Superior temporal gyrus (tissue), 1 donor: ENCODE measurements at regions not wholly inside any gene's neighbourhood (a gene's known extent, or its start where the extent isn't known, plus 50 kb on each side); places are given as distances from the start of the nearest gene placed in this dataset.

Experiments used
- DNase-seq: peaks from one replicate; pipeline ENCODE4 v3.0.0-alpha.2; 2016; ENCODE audit errors: extremely low spot score

DNA sequence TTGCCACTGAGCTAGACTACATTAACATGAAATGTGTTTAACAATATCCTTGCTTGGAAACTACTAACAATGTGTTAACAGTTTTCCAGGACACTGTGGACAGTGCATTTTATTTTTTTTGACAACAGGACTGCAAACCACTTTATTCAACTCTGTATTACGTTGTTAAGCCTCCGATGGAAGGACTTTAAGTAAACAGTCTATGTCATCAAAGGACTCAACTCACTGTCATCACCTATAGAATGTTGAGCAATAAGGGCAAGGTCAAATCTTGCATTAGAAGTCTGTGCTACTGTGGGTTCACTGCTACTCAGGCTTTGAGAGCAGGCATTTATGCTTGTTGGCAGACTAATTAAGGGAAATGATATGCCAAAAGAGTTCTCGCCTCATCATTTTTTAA lies 483.7 kb downstream of the FLRT2 start:
- DNase-seq, result no peak

GRCh38 chr14:86012461-86012860 lies 482.5 kb downstream of the FLRT2 start:
- DNase-seq, result no peak

DNA sequence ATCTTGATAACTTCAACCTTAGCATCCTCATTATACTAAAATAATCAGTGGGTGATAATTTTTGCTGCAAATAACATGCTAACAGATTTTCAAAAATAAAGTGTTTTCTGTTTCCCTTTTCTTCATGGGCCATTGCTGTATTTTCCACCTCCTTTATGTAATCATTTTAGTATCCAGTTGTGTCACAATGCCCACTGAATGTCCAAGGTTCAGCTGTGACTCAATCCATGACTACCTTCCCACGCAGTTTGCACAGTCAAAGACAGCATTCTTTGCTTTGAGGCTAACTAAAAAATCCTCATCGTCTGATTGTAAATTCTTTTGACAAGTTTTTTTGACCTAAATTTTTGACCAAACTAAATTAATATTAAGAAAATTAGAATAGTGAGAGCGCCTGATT lies 474.1 kb downstream of the FLRT2 start:
- DNase-seq, result no peak

GRCh38 chr14:85996551-85996950 lies 466.6 kb downstream of the FLRT2 start:
- DNase-seq, result no peak

GRCh38 chr14:85991156-85991555 lies 461.2 kb downstream of the FLRT2 start:
- no peak for DNase-seq

DNA sequence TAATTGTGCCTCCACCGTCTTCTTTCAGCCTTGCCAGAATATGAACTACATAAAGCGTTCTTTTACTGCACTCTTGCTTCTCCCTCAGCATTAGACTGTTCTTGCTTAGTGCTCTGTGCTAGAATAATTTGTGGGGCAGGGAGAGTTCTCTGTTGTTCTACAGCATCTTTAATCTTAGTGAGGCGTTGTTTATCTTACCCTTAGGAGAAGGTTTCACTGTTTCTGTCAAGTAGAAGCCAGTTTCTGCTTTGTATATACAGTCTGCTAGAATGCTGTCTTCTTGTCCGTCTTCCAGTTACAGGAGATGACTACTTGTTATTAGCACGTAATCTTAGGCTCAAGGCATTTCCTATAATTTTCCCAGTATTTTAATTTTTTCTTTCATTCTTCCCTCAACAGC lies 458.0 kb downstream of the FLRT2 start:
- DNase-seq, result no peak

DNA sequence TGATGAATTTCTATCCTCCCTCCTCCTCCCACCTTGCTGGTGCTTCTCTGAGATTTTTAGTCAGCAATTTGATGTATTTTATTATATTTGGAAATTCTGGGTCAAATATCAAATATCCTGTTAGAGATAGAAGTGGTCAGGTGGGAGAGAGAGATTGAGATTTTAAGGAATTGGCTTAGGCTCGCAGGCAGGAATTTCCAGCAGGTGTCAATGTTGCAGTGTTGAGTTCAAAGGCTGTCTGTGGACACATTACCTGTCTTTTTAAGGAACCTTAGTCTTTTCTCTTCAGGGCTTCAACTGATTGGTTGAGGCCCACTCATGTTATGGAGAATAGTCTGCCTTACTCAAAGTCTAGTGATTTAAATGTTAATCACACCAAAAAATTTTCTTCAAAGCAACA lies 457.3 kb downstream of the FLRT2 start:
- DNase-seq, result no peak

- DNase-seq, result peak; percentile 55
Observed at GRCh38 chr14:85978582-85979250, 448.8 kb downstream of the FLRT2 start.

DNA sequence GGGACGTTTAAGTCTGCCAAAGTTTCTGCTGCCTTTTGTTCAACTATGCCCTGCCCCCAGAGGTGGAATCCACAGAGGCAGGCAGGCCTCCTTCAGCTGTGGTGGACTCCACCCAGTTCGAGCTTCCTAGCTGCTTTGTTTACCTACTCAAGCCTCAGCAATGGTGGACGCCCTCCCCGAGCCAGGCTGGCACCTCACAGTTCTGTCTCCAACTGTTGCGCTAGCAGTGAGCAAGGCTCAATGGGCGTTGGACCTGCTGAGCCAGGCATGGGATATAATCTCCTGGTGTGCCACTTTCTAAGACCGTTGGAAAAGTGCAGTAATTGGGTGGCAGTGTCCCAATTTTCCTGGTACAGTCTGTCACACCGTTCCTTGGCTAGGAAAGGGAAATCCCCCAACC lies 444.7 kb downstream of the FLRT2 start:
- no peak for DNase-seq

DNA sequence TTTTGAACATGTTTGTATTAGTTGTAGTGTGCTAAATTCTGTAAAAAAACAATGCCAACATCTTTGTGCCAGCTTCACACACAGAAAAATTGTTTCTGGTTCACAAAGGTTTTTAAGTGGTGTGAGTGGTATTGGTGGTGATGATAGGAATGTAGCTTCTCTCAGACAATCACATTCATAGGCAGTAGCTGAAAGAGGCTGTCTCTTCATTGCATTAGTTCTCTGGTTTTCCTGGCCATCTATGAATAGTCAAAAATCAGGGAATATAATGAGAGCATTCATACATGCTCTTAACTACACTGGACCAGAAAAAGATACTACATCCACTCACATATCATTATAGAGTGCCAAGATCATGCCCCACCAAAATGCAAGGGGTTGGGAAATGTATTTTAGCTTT lies 433.5 kb downstream of the FLRT2 start:
- no peak for DNase-seq

GRCh38 chr14:85960756-85961155 lies 430.8 kb downstream of the FLRT2 start:
- no peak for DNase-seq

DNA sequence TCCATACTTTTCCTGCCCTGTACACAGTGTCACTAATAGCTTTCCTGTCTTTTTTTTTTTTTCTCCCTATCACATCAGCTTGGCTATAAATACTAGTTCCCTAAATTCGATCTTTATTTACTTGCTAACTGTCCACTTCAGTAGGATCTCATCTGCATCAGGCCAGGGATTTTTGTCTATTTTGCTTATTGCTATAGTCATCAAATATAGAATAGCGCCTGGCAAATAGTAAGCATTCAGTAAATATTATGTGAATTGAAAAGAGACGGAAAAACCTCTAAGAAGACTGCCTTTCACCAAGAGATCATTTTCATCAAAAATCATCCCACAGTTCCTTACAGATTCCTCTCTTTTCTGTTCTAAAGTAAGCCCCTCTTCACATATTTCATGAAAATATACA lies 429.1 kb downstream of the FLRT2 start:
- DNase-seq, result no peak

DNA sequence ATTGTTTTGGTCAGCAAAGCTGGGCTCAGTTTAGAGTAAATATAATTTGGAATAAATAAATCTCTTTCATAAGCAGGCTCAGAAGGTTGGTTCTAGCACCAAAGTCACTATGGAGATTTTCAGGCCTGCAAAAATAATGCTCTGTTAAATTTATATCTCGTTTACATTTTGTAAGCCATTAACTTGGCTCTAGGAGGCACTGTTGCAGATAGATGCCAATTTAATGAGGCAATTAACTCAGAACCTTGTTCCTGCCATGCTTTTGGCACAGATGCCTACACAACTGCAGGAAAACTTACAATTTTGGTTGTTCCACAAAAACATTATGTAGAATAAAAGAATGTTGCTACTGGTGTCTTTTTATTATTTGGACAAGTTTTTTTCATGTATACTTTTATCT lies 428.1 kb downstream of the FLRT2 start:
- DNase-seq, result no peak

- DNase-seq, result no peak
Observed at GRCh38 chr14:85953265-85953664, 423.3 kb downstream of the FLRT2 start.

GRCh38 chr14:85948153-85948552 lies 418.2 kb downstream of the FLRT2 start:
- no peak for DNase-seq

DNA sequence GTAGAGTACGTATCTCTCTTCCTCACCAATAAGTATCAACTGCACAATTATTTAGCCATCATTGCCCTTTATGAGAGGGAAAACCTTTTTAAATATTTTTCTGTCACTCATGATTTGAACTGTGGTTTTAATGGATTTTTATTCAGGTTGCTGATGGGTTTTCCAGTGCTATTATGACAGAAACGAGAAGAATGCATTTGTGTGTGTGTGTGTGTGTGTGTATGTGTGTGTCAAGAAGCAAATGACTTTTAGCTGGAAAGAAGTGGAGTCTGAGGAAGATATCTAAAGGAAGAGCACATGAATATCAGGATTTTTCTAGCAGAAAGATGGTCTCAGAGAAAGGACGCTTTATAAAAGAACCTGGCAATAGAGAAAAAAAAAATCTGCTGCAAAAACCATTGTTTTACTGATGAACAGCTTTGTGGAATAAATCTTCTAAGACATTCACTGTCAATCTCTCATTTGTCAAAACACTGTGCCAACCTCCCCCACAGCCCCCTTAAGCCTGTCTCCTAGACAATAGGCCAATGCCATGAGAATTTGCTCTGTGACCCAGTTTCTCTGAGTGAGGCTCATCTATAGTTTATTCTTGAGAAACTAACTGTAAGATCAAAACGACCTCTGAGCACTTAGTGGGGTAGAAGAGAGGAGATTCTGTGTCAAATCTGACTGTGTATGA lies 417.7 kb downstream of the FLRT2 start:
- no peak for DNase-seq

- no peak for DNase-seq
Observed at GRCh38 chr14:85943192-85943591, 413.2 kb downstream of the FLRT2 start.

GRCh38 chr14:85934886-85935254 lies 404.9 kb downstream of the FLRT2 start:
- DNase-seq, result peak; percentile 49

GRCh38 chr14:85934123-85934885 lies 404.4 kb downstream of the FLRT2 start:
- peak; percentile 68 for DNase-seq

DNA sequence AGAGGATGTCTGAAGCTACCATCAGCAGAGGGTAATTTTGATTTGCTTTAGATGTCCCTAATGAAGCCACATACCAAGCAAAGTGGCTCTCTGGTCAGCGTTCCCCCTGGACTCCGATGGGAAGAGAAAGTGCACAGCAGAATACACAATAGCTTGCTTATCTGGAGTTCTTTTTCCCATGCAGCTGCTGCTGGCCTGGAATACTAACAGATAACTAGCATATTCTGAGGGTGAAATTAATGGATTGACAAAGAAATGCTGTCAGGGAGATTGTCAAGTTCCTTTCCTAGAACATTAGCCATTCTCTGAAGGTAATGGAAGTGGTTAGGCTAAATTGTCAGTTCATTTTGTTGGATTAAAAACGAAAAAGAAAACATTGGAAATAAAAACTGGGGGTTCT lies 391.3 kb downstream of the FLRT2 start:
- DNase-seq, result peak; percentile 78

GRCh38 chr14:85917716-85918115 lies 387.8 kb downstream of the FLRT2 start:
- peak; percentile 52 for DNase-seq

- DNase-seq, result no peak
Observed at GRCh38 chr14:85915711-85916110, 385.8 kb downstream of the FLRT2 start.

DNA sequence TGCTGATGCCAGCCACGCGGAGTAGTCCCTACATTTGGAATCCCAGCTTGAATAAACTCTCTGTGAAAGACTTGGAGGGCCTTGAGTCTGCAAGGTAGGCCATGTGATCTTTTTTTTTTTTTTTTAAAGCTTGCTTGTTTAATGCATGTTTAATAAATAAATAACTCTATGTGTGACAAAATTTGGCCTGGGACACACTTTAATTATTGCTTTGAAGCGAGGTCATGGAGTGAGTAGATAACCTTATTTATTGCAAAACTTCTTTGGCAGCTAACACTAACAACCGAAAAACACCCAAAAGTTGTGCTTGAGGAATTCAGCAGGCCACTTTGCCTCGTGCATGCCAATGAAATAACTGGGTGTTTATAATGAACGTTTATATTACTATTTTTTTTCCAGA lies 382.2 kb downstream of the FLRT2 start:
- DNase-seq, result no peak
